GM12892 (cell line): ENCODE measurements at regions not wholly inside any gene's neighbourhood (a gene's known extent, or its start where the extent isn't known, plus 50 kb on each side); places are given as distances from the start of the nearest gene placed in this dataset.
"Not testable (repeated sequence)": the region's sequence is repeated elsewhere in the genome, so short reads cannot be mapped to it uniquely, and the experiment has no call there.

Experiments used
- DNase-seq: peaks from one replicate; pipeline ENCODE4 v3.0.0; 2011; ENCODE audit not compliant: insufficient read length
- FAIRE-seq: peaks from 2 replicates; lab custom pipeline; 2011; peaks lifted over from hg19 to GRCh38; lab: Jason Lieb, UNC
- POLR2A ChIP-seq: IDR thresholded peaks from 2 replicates; pipeline ENCODE4 v1.6.1; 2011; ENCODE audit warnings: low read depth, low read length, control low read depth
- POLR2AphosphoS5 ChIP-seq: IDR thresholded peaks from 2 replicates; pipeline ENCODE4 v1.6.1; 2011; ENCODE audit warnings: low read depth, low read length, control low read depth
- TAF1 ChIP-seq: IDR thresholded peaks from 2 replicates; pipeline ENCODE4 v1.6.1; 2011; ENCODE audit warnings: low read depth, mild to moderate bottlenecking, control low read depth, low read length, borderline replicate concordance

DNA sequence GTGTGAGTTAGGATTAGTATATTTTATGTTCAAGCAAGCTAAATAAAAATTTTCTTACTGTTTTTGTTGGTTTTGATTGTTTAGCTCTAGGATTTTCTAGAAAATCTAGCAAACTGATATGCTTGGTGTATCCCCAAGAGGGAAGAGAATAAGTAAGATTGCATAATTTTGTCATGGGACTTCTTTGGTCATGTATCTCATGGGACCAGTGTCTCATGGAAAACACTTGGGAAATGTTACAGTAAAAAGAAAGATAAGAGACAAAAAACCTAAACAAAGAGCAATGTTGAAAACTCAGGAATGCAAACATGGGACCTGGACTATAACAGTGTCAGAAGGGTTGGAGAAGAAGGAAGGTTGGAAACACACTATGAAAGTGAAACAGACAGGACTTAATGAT lies 119.4 kb downstream of the TLR4 start:
- FAIRE-seq (no peak), DNase-seq (no peak)
- TF ChIP-seq POLR2A (no peak), POLR2AphosphoS5 (no peak), TAF1 (no peak)

GRCh38 chr9:117825609-117826347 lies 121.6 kb downstream of the TLR4 start:
- TF ChIP-seq POLR2AphosphoS5, result no peak
- no peak for TF ChIP-seq POLR2A
- TF ChIP-seq TAF1, result no peak
- DNase-seq (peak; percentile 2), FAIRE-seq (no peak)

DNA sequence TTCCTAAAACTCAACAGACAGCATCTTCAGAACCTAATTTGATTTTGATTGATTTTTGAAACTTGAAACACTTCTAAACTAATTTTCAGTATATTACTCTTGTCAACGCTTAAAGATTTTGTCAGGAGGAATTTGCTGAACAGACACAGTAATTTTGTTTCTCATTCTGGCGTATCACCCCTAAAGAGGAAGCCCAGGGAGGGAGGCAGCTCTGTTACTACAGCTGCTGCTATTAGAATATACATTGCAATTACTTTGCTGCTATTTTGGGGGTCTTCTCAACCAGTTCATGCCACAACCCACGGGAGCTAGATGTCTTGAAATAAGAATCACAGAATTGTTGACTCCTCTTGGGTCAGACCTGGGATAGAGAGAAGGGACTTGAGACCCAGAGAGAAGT lies 122.6 kb downstream of the TLR4 start:
- FAIRE-seq (no peak), DNase-seq (no peak)
- TF ChIP-seq POLR2A, result no peak
- no peak for TF ChIP-seq POLR2AphosphoS5
- TF ChIP-seq TAF1, result no peak

DNA sequence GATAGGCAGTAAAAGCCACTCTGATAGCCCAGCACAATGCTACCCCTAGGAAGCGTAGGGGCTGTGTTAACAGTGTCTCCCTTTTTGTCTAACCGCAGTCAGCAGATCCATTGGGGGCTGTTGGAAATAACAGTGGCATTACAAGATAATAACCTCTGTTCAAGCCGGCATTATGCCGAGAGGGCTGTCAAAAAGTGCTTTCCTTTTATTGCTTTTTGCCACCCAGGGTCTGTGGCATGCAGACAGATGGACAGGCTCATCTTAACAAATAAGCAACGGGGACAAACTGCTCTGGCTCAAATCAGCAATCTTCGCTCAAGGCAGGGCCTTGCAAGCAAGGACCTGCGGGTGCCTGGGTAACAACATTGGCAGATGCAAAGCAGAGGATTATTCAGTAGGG lies 123.3 kb downstream of the TLR4 start:
- TF ChIP-seq TAF1 (no peak), POLR2A (no peak), POLR2AphosphoS5 (no peak)
- DNase-seq, result no peak
- no peak for FAIRE-seq

- TF ChIP-seq TAF1 (no peak), POLR2AphosphoS5 (no peak), POLR2A (no peak)
- DNase-seq (no peak), FAIRE-seq (no peak)
Measured at GRCh38 chr9:117828466-117828865, 124.3 kb downstream of the TLR4 start.

DNA sequence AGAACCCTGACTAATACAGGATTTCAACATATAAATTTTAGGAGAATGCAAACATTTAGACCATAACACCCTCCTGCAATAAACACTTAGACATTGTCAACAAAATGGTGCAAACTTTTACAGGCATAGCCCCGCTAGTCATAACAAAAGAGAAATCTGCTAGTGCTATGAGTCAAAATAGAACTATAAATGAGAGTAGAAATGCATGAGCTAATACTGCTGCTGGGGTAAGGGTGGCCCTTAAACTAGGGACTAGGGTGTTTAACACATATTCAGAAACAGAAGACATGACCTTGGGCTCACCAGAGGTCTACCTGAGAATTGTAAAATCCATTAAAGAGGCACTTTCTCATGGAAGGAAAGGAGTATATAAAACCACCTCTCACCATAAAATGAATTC lies 131.6 kb downstream of the TLR4 start:
- FAIRE-seq (no peak), DNase-seq (peak; percentile 9)
- TF ChIP-seq POLR2AphosphoS5 (no peak), TAF1 (no peak), POLR2A (no peak)

- FAIRE-seq, result no peak
- DNase-seq, result no peak
- TF ChIP-seq TAF1, result no peak
- no peak for TF ChIP-seq POLR2A
- no peak for TF ChIP-seq POLR2AphosphoS5
Measured at GRCh38 chr9:117839862-117840261, 135.7 kb downstream of the TLR4 start.

GRCh38 chr9:117851836-117852461 lies 147.7 kb downstream of the TLR4 start:
- FAIRE-seq, DNase-seq: not testable (repeated sequence)

DNA sequence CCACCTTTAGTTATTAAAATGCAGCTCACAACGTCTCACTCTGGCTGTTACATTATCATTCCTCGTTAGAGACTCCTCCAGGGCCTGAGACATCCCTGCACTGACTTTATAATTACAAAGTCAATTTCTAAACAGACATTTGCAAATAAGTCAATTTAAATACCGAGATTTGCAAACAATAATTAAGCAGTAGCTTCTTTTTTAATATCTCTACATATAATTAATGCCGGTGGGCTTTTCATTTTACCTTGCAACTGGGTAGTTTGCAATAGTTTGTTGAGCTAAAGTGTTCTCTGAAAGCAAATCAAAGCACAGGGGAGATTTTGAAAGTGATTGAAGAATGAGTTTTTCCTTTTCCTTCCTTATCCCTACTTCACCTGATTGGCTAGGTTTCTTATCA lies 154.4 kb downstream of the TLR4 start:
- FAIRE-seq, result no peak
- no peak for TF ChIP-seq TAF1
- no peak for TF ChIP-seq POLR2AphosphoS5
- no peak for TF ChIP-seq POLR2A

GRCh38 chr9:117860849-117861248 lies 156.6 kb downstream of the TLR4 start:
- TF ChIP-seq POLR2A (no peak), POLR2AphosphoS5 (no peak), TAF1 (no peak)
- DNase-seq (no peak), FAIRE-seq (no peak)

More for the DNA sequence above, 154.4 kb downstream of the TLR4 start:
- DNase-seq, result no peak

- no peak for FAIRE-seq
- DNase-seq, result no peak
- TF ChIP-seq TAF1 (no peak), POLR2AphosphoS5 (no peak), POLR2A (no peak)
Measured at GRCh38 chr9:117864385-117865057, 160.3 kb downstream of the TLR4 start.

DNA sequence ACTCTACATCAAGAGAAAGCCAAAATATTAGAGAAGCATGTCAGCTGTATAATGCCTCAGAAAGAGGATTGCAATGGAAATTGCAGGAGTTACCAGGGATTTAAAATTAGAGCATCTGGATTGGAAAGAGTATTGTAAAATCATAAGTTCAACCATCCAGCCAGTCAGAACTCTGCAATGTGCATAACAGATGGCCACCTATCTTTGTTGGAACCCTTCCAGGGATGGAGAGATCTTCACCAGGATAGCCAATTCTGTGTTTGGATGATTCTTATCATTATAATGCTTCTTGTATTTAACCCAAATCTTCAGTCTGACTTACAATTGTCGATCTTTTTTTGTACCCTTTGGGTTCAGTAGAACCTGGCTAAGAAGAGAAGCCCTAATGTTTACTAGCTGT lies 164.4 kb downstream of the TLR4 start:
- no peak for TF ChIP-seq POLR2AphosphoS5
- TF ChIP-seq POLR2A, result no peak
- no peak for TF ChIP-seq TAF1
- DNase-seq (no peak), FAIRE-seq (no peak)
